MCF 10A (cell line): ENCODE measurements at regions not wholly inside any gene's neighbourhood (a gene's known extent, or its start where the extent isn't known, plus 50 kb on each side); places are given as distances from the start of the nearest gene placed in this dataset.

ENCODE experiments used
- BruUV-seq: library from RNA; stranded (reverse); fragments of 400-500 nt; replicated peaks from 2 replicates; lab custom pipeline; 2021; lab: Mats Ljungman, UMichigan
- CTCF ChIA-PET: fragments of 300-600 bp; sonication (Branson Sonifier 250); formaldehyde crosslinking; extraction: SDS; loops from one replicate; lab custom pipeline; 2021; ENCODE audit warnings: antibody characterized with exemption, inconsistent platforms; lab: Yijun Ruan, JAX
- POLR2A ChIA-PET: fragments of 300-600, 350-650 bp; sonication (Branson Sonifier 250); formaldehyde crosslinking; extraction: SDS; loops from one replicate; lab custom pipeline; 2020; ENCODE audit warnings: antibody characterized with exemption, inconsistent platforms; lab: Yijun Ruan, JAX
- DNase-seq: peaks from one replicate; pipeline ENCODE4 v3.0.0-alpha.2; 2018; ENCODE audit not compliant: unreplicated experiment
- H3K27ac Mint-ChIP-seq: one replicate; pipeline ENCODE4 v1.8.0; 2022; ENCODE audit warnings: mild to moderate bottlenecking, low read depth, mixed read lengths; ENCODE audit not compliant: unreplicated experiment
- H3K27me3 Mint-ChIP-seq: one replicate; pipeline ENCODE4 v1.8.0; 2022; ENCODE audit warnings: mixed read lengths; ENCODE audit not compliant: insufficient read depth, unreplicated experiment
- H3K36me3 Mint-ChIP-seq: one replicate; pipeline ENCODE4 v1.8.0; 2022; ENCODE audit warnings: mild to moderate bottlenecking, moderate library complexity, mixed read lengths; ENCODE audit not compliant: insufficient read depth, unreplicated experiment
- H3K4me1 Mint-ChIP-seq: one replicate; pipeline ENCODE4 v1.8.0; 2022; ENCODE audit warnings: mixed read lengths; ENCODE audit not compliant: insufficient read depth, unreplicated experiment
- H3K4me3 Mint-ChIP-seq: one replicate; pipeline ENCODE4 v1.8.0; 2022; ENCODE audit warnings: mild to moderate bottlenecking, moderate library complexity, mixed read lengths; ENCODE audit not compliant: unreplicated experiment
- H3K9me3 Mint-ChIP-seq: one replicate; pipeline ENCODE4 v1.8.0; 2022; ENCODE audit warnings: mixed read lengths; ENCODE audit not compliant: unreplicated experiment
- intact Hi-C: fragments of 100-400 bp; cut with micrococcal nuclease; formaldehyde crosslinking; loops from 2 replicates; pipeline ENCODE4 v1.14.1; 2022
- TF ChIP-seq, protein P1 (sequence below): fragments of 200-600 bp; IDR thresholded peaks from one replicate; pipeline ENCODE4 v1.8.0; 2022; ENCODE audit warnings: antibody characterized with exemption, mild to moderate bottlenecking; ENCODE audit not compliant: unreplicated experiment

DNA sequence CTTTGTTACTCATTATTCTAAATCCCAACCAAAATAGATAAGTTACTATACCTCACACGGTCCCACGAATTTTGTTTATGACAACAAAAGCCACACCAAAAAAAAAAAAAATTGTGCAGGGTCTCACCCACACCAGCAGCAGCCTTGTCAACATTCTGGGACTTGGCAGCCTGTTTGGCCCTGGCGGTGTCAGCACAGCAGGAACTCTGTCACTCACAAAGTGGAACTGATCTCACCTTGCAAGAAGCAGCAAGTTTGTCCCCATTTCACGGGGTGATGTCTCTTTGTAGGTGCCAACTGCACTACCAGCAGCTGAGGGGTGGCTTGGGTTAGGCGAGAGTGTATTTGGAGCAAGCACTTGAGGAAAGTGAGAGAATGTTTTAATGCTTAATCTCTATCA is 75.0 kb upstream of the CHRM3 start:
- intact Hi-C loops = no loop called here
- ChIA-PET CTCF (interaction anchor here (0.5 kb wide), 1 partner anchor 25 kb away, joined by 4 read pairs; no protein-coding TSS in a partner anchor), POLR2A (interaction anchor here (1.2 kb wide), 1 partner anchor 12 kb away, joined by 3 read pairs; no protein-coding TSS in a partner anchor)
- H3K27me3 Mint-ChIP-seq = no peaks in the 10 kb centered on the region
- H3K36me3 Mint-ChIP-seq = no peaks in the 10 kb centered on the region
- TF ChIP-seq, protein P1, sequence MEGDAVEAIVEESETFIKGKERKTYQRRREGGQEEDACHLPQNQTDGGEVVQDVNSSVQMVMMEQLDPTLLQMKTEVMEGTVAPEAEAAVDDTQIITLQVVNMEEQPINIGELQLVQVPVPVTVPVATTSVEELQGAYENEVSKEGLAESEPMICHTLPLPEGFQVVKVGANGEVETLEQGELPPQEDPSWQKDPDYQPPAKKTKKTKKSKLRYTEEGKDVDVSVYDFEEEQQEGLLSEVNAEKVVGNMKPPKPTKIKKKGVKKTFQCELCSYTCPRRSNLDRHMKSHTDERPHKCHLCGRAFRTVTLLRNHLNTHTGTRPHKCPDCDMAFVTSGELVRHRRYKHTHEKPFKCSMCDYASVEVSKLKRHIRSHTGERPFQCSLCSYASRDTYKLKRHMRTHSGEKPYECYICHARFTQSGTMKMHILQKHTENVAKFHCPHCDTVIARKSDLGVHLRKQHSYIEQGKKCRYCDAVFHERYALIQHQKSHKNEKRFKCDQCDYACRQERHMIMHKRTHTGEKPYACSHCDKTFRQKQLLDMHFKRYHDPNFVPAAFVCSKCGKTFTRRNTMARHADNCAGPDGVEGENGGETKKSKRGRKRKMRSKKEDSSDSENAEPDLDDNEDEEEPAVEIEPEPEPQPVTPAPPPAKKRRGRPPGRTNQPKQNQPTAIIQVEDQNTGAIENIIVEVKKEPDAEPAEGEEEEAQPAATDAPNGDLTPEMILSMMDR = no peak
- H3K9me3 Mint-ChIP-seq = no peaks in the 10 kb centered on the region
- H3K27ac Mint-ChIP-seq = no peak overlapping the region
- BruUV-seq = no TSS peak
- no peaks in the 10 kb centered on the region for H3K4me1 Mint-ChIP-seq
- no peak for DNase-seq
- H3K4me3 Mint-ChIP-seq = no peak overlapping the region

GRCh38 chr1:239308701-239309333 is 77.6 kb upstream of the CHRM3 start:
- no peaks in the 10 kb centered on the region for H3K27me3 Mint-ChIP-seq
- TF ChIP-seq, protein P1 = peak; percentile 23
- POLR2A ChIA-PET = interaction anchor here (0.6 kb wide), 1 partner anchor 194 kb away, joined by 3 read pairs; no protein-coding TSS in a partner anchor
- H3K4me1 Mint-ChIP-seq = no peaks in the 10 kb centered on the region
- no TSS peak for BruUV-seq
- DNase-seq = peak; percentile 51
- intact Hi-C loops = no loop called here
- peaks cover 6% of the 10 kb centered on the region for H3K9me3 Mint-ChIP-seq
- no peak overlapping the region for H3K4me3 Mint-ChIP-seq
- H3K36me3 Mint-ChIP-seq = no peaks in the 10 kb centered on the region
- H3K27ac Mint-ChIP-seq = no peak overlapping the region
- CTCF ChIA-PET = interaction anchor here (0.6 to 1.7 kb wide), 4 partner anchors 24 to 173 kb away, joined by 3 to 4 read pairs (median 4); no protein-coding TSS in a partner anchor

GRCh38 chr1:239307886-239308285 is 78.5 kb upstream of the CHRM3 start:
- H3K4me1 Mint-ChIP-seq = no peaks in the 10 kb centered on the region
- H3K9me3 Mint-ChIP-seq = peaks cover 8% of the 10 kb centered on the region
- ChIA-PET CTCF (interaction anchor here (0.9 to 1.7 kb wide), 3 partner anchors 23 to 98 kb away, joined by 4 read pairs; no protein-coding TSS in a partner anchor), POLR2A (interaction anchor here (0.6 kb wide), 1 partner anchor 193 kb away, joined by 3 read pairs; no protein-coding TSS in a partner anchor)
- H3K27ac Mint-ChIP-seq = no peak overlapping the region
- no TSS peak for BruUV-seq
- no peaks in the 10 kb centered on the region for H3K36me3 Mint-ChIP-seq
- H3K4me3 Mint-ChIP-seq = no peak overlapping the region
- no peak for DNase-seq
- TF ChIP-seq, protein P1 = no peak
- intact Hi-C loops = no loop called here
- no peaks in the 10 kb centered on the region for H3K27me3 Mint-ChIP-seq

GRCh38 chr1:239306426-239306825 is 79.9 kb upstream of the CHRM3 start:
- H3K4me3 Mint-ChIP-seq = no peak overlapping the region
- no peaks in the 10 kb centered on the region for H3K4me1 Mint-ChIP-seq
- no peaks in the 10 kb centered on the region for H3K36me3 Mint-ChIP-seq
- ChIA-PET CTCF (interaction anchor here (0.7 to 0.9 kb wide), 3 partner anchors 80 to 1507 kb away, joined by 3 read pairs; partner anchors contain the start of gene CHRM3), POLR2A (no interaction called here)
- H3K27ac Mint-ChIP-seq = no peak overlapping the region
- H3K9me3 Mint-ChIP-seq = peaks cover 8% of the 10 kb centered on the region
- BruUV-seq = no TSS peak
- intact Hi-C loops = no loop called here
- TF ChIP-seq, protein P1 = no peak
- H3K27me3 Mint-ChIP-seq = no peaks in the 10 kb centered on the region
- DNase-seq = no peak
